IMR-90 (cell line): ENCODE measurements at regions not wholly inside any gene's neighbourhood (a gene's known extent, or its start where the extent isn't known, plus 50 kb on each side); places are given as distances from the start of the nearest gene placed in this dataset.

ENCODE experiments used
- ATAC-seq: fragments of 200-7000 bp; cut with Tn5 transposase; 2 replicates; pipeline ENCODE4 v1.9.1; 2020; ENCODE audit warnings: low read depth, mild to moderate bottlenecking, moderate library complexity
- BruUV-seq: library from RNA; stranded (reverse); fragments of 400-500 nt; replicated peaks from 2 replicates; lab custom pipeline; 2021; lab: Mats Ljungman, UMichigan
- CTCF ChIA-PET: fragments of 300-600 bp; formaldehyde crosslinking; extraction: SDS; loops from one replicate; lab custom pipeline; 2021; ENCODE audit warnings: antibody characterized with exemption; lab: Yijun Ruan, JAX
- POLR2A ChIA-PET: fragments of 300-600 bp; sonication (Branson Sonifier 250); formaldehyde crosslinking; loops from one replicate; lab custom pipeline; 2022; ENCODE audit warnings: antibody characterized with exemption; ENCODE audit not compliant: unreplicated experiment; lab: Charles Lee
- DNase-seq: peaks from one replicate; pipeline ENCODE4 v3.0.0; 2013
- H2AFZ ChIP-seq: replicated peaks from 2 replicates; pipeline ENCODE3; 2013; ENCODE audit warnings: low read length, mild to moderate bottlenecking; ENCODE audit not compliant: poor library complexity
- H2AK5ac ChIP-seq: 2 replicates; pipeline ENCODE4 v1.6.1; 2013; ENCODE audit warnings: low read depth, low read length, inconsistent platforms
- H2AK9ac ChIP-seq: replicated peaks from 2 replicates; pipeline ENCODE3; 2013; ENCODE audit warnings: mild to moderate bottlenecking, low read depth, low read length, moderate library complexity; ENCODE audit not compliant: poor library complexity
- H2BK120ac ChIP-seq: 2 replicates; pipeline ENCODE4 v1.6.1; 2013; ENCODE audit warnings: low read depth, low read length, inconsistent platforms
- H2BK15ac ChIP-seq: 3 replicates; pipeline ENCODE4 v1.6.1; 2013; ENCODE audit warnings: low read depth, low read length, inconsistent platforms
- H2BK20ac ChIP-seq: 2 replicates; pipeline ENCODE4 v1.6.1; 2013; ENCODE audit warnings: low read depth, mild to moderate bottlenecking, inconsistent platforms, low read length, moderate library complexity
- H2BK5ac ChIP-seq: 2 replicates; pipeline ENCODE4 v1.6.1; 2013; ENCODE audit warnings: mild to moderate bottlenecking, low read depth, low read length, inconsistent platforms; ENCODE audit not compliant: poor library complexity, severe bottlenecking
- H3K14ac ChIP-seq: replicated peaks from 2 replicates; pipeline ENCODE4 v1.6.1; 2013; ENCODE audit warnings: low read depth, low read length, inconsistent platforms
- H3K18ac ChIP-seq: 2 replicates; pipeline ENCODE4 v1.6.1; 2013; ENCODE audit warnings: low read depth, low read length, control low read depth
- H3K23ac ChIP-seq: 2 replicates; pipeline ENCODE4 v1.6.1; 2013; ENCODE audit warnings: low read depth, low read length, inconsistent platforms
- H3K27ac ChIP-seq: 2 replicates; pipeline ENCODE4 v1.5.1; 2013; ENCODE audit warnings: mild to moderate bottlenecking, control low read depth, low read length; ENCODE audit not compliant: insufficient read depth
- H3K27me3 ChIP-seq: 2 replicates; pipeline ENCODE4 v1.6.1; 2013; ENCODE audit warnings: low read length; ENCODE audit not compliant: control insufficient read depth, insufficient read depth
- H3K36me3 ChIP-seq: 2 replicates; pipeline ENCODE4 v1.6.1; 2013; ENCODE audit warnings: low read length, mixed read lengths; ENCODE audit not compliant: control insufficient read depth, insufficient read depth
- H3K4ac ChIP-seq: 2 replicates; pipeline ENCODE4 v1.6.1; 2013; ENCODE audit warnings: low read depth, low read length, inconsistent platforms
- H3K4me1 ChIP-seq: 2 replicates; pipeline ENCODE4 v1.6.1; 2013; ENCODE audit warnings: low read length, mixed read lengths; ENCODE audit not compliant: control insufficient read depth, insufficient read depth
- H3K4me2 ChIP-seq: 2 replicates; pipeline ENCODE4 v1.6.1; 2013; ENCODE audit warnings: low read depth, mild to moderate bottlenecking, control low read depth, low read length, moderate library complexity
- H3K4me3 ChIP-seq: 2 replicates; pipeline ENCODE4 v1.5.1; 2013; ENCODE audit warnings: low read depth, mild to moderate bottlenecking, control low read depth, low read length, moderate library complexity; ENCODE audit not compliant: insufficient read depth
- H3K56ac ChIP-seq: 2 replicates; pipeline ENCODE4 v1.6.1; 2013; ENCODE audit warnings: low read length, inconsistent platforms; ENCODE audit not compliant: insufficient read depth; ENCODE audit errors: extremely low read depth
- H3K79me1 ChIP-seq, 2 experiments: 2 replicates each; pipeline ENCODE4 v1.6.1; 2013; ENCODE audit warnings: low read length in 2 of 2, inconsistent platforms in 1 of 2, low read depth in 1 of 2
- H3K9ac ChIP-seq: 2 replicates; pipeline ENCODE4 v1.6.1; 2013; ENCODE audit warnings: low read depth, low read length, control low read depth
- H3K9me1 ChIP-seq: 2 replicates; pipeline ENCODE4 v1.6.1; 2013; ENCODE audit warnings: low read length, inconsistent platforms; ENCODE audit not compliant: insufficient read depth
- H3K9me3 ChIP-seq: 2 replicates; pipeline ENCODE4 v1.6.1; 2013; ENCODE audit warnings: low read length; ENCODE audit not compliant: control insufficient read depth, insufficient read depth
- H4K20me1 ChIP-seq: 2 replicates; pipeline ENCODE4 v1.6.1; 2013; ENCODE audit warnings: low read length, inconsistent platforms; ENCODE audit not compliant: insufficient read depth
- H4K5ac ChIP-seq: 2 replicates; pipeline ENCODE4 v1.6.1; 2013; ENCODE audit warnings: mild to moderate bottlenecking, low read depth, low read length, control low read depth
- H4K8ac ChIP-seq, 2 experiments: 2 replicates each; pipeline ENCODE4 v1.6.1; 2013; ENCODE audit warnings: low read depth in 2 of 2, low read length in 2 of 2, control low read depth in 1 of 2, inconsistent platforms in 1 of 2
- H4K91ac ChIP-seq: 2 replicates; pipeline ENCODE4 v1.6.1; 2013; ENCODE audit warnings: low read depth, low read length, inconsistent platforms; ENCODE audit not compliant: insufficient read depth
- BHLHE40 ChIP-seq: fragments of 150-350 bp; IDR thresholded peaks from 2 replicates; pipeline ENCODE4 v1.6.1; 2016; ENCODE audit warnings: mild to moderate bottlenecking, low read depth, low read length
- CEBPB ChIP-seq: IDR thresholded peaks from 2 replicates; pipeline ENCODE4 v1.6.1; 2012; ENCODE audit warnings: low read depth, low read length, improper control_type of control experiment
- CHD1 ChIP-seq: IDR thresholded peaks from 2 replicates; pipeline ENCODE4 v1.6.1; 2012; ENCODE audit warnings: low read depth, low read length, improper control_type of control experiment
- FOS ChIP-seq: fragments of 150-350 bp; IDR thresholded peaks from 2 replicates; pipeline ENCODE4 v1.6.1; 2016; ENCODE audit warnings: low read depth, low read length
- MAFK ChIP-seq: IDR thresholded peaks from 2 replicates; pipeline ENCODE4 v1.6.1; 2012; ENCODE audit warnings: low read depth, low read length, improper control_type of control experiment
- MXI1 ChIP-seq: IDR thresholded peaks from 2 replicates; pipeline ENCODE4 v1.6.1; 2012; ENCODE audit warnings: low read depth, mild to moderate bottlenecking, low read length, moderate library complexity, borderline replicate concordance
- POLR2A ChIP-seq: IDR thresholded peaks from 2 replicates; pipeline ENCODE4 v1.6.1; 2012; ENCODE audit warnings: mild to moderate bottlenecking, low read depth, low read length
- RAD21 ChIP-seq: IDR thresholded peaks from 2 replicates; pipeline ENCODE4 v1.6.1; 2012; ENCODE audit warnings: low read length, improper control_type of control experiment
- RCOR1 ChIP-seq: IDR thresholded peaks from 2 replicates; pipeline ENCODE4 v1.6.1; 2012; ENCODE audit warnings: mild to moderate bottlenecking, low read length, improper control_type of control experiment; ENCODE audit not compliant: insufficient replicate concordance
- RFX5 ChIP-seq: IDR thresholded peaks from 2 replicates; pipeline ENCODE4 v1.8.0; 2012; ENCODE audit warnings: low read depth, mild to moderate bottlenecking, low read length, moderate library complexity
- SMC3 ChIP-seq: fragments of 150-350 bp; IDR thresholded peaks from 2 replicates; pipeline ENCODE4 v1.6.1; 2016; ENCODE audit warnings: low read depth, mild to moderate bottlenecking, antibody characterized with exemption, low read length, moderate library complexity
- WGBS, 2 experiments: methylation state at CpG; one replicate each; pipeline versions ENCODE4 v1.1.5 to v1.1.7; 2013; ENCODE audit warnings: missing lambda C conversion rate in 2 of 2; ENCODE audit not compliant: insufficient read length in 1 of 2; ENCODE audit errors: extremely low coverage in 2 of 2; 5-methylcytosine and 5-hydroxymethylcytosine counted together
- dilution Hi-C: fragments of 300-500 bp; cut with HindIII; formaldehyde crosslinking; loops from one replicate; pipeline ENCODE4 v1.14.3; 2018; ENCODE audit warnings: low sequenced_read_pairs; ENCODE audit not compliant: unreplicated experiment
- in situ Hi-C: fragments of 300-500 bp; cut with MboI; formaldehyde crosslinking; loops from 3 replicates; pipeline ENCODE4 v1.14.3; 2019; ENCODE audit warnings: low sequenced_read_pairs, inconsistent platforms, mixed read lengths
- intact Hi-C: fragments of 100-400 bp; cut with micrococcal nuclease; formaldehyde crosslinking; loops from 2 replicates; pipeline ENCODE4 v1.10.0; 2022
- TF ChIP-seq, protein P1 (sequence below): fragments of 150-350 bp; IDR thresholded peaks from 2 replicates; pipeline ENCODE4 v1.6.1; 2017; ENCODE audit warnings: mild to moderate bottlenecking, antibody characterized with exemption, low read length, low read depth
- TF ChIP-seq, protein P2 (sequence below): fragments of 150-350 bp; IDR thresholded peaks from 2 replicates; pipeline ENCODE4 v1.6.1; 2016; ENCODE audit warnings: low read depth, mild to moderate bottlenecking, low read length, moderate library complexity, borderline replicate concordance
- TF ChIP-seq, protein P3 (sequence below): conservative IDR thresholded peaks from 2 replicates; pipeline ENCODE4 v1.5.1; 2012; ENCODE audit warnings: mild to moderate bottlenecking, low read depth, low read length, improper control_type of control experiment

DNA sequence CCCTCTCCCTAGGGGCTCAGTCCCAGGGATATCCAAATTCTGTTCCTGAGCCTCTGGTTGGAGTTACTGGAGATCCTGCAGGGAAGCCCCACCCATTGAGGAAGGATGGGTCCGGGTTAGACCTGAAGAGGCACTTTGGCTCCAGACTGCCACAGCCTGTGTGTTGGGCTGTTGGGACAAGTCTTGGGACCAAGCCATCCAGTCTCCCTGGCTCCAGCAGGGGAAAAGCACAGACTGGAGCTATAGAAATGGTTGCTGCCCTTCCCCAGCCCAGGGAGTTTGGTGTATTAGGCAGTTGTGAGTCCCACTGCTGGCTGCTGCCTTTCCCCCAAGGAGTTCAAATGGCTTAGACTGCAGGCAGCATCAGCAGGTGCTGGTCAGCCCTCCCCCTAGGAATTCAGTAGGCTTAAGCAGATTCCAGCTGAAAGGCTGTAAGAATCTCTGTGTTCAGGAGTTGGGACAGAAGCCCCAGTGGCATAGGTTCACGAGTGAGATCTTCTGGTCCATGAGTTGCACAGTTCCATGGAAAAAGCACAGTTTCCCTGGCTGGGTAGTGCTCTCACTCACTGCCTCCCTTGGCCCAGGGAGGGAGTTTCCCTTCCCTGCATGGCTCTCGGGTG, 344.0 kb upstream of the EPHA5 start:
- POLR2A ChIA-PET = no interaction called here
- H3K27me3 ChIP-seq = no peaks in the 10 kb centered on the region
- in situ Hi-C loops (no loop called here), dilution Hi-C loops (no loop called here), intact Hi-C loops (no loop called here)
- H2BK120ac ChIP-seq = no peak overlapping the region
- no peak overlapping the region for H3K27ac ChIP-seq
- H4K20me1 ChIP-seq = no peaks in the 10 kb centered on the region
- DNase-seq (no peak), ATAC-seq (no peak)
- CTCF ChIA-PET = no interaction called here
- no peak overlapping the region for H2AFZ ChIP-seq
- no peaks in the 10 kb centered on the region for H3K36me3 ChIP-seq
- BruUV-seq = no TSS peak
- H3K56ac ChIP-seq = no peak overlapping the region
- no peak overlapping the region for H4K5ac ChIP-seq
- no peak overlapping the region for H3K4ac ChIP-seq
- H2BK15ac ChIP-seq = no peak overlapping the region
- no peak overlapping the region for H4K8ac ChIP-seq
- TF ChIP-seq, protein P1, sequence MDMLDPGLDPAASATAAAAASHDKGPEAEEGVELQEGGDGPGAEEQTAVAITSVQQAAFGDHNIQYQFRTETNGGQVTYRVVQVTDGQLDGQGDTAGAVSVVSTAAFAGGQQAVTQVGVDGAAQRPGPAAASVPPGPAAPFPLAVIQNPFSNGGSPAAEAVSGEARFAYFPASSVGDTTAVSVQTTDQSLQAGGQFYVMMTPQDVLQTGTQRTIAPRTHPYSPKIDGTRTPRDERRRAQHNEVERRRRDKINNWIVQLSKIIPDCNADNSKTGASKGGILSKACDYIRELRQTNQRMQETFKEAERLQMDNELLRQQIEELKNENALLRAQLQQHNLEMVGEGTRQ = no peak
- TF ChIP-seq RFX5 (no peak), CEBPB (no peak), POLR2A (no peak), MAFK (no peak), RAD21 (no peak), SMC3 (no peak), FOS (no peak), MXI1 (no peak), BHLHE40 (no peak), CHD1 (no peak), RCOR1 (no peak)
- TF ChIP-seq, protein P2, sequence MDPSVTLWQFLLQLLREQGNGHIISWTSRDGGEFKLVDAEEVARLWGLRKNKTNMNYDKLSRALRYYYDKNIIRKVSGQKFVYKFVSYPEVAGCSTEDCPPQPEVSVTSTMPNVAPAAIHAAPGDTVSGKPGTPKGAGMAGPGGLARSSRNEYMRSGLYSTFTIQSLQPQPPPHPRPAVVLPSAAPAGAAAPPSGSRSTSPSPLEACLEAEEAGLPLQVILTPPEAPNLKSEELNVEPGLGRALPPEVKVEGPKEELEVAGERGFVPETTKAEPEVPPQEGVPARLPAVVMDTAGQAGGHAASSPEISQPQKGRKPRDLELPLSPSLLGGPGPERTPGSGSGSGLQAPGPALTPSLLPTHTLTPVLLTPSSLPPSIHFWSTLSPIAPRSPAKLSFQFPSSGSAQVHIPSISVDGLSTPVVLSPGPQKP = no peak
- TF ChIP-seq, protein P3, sequence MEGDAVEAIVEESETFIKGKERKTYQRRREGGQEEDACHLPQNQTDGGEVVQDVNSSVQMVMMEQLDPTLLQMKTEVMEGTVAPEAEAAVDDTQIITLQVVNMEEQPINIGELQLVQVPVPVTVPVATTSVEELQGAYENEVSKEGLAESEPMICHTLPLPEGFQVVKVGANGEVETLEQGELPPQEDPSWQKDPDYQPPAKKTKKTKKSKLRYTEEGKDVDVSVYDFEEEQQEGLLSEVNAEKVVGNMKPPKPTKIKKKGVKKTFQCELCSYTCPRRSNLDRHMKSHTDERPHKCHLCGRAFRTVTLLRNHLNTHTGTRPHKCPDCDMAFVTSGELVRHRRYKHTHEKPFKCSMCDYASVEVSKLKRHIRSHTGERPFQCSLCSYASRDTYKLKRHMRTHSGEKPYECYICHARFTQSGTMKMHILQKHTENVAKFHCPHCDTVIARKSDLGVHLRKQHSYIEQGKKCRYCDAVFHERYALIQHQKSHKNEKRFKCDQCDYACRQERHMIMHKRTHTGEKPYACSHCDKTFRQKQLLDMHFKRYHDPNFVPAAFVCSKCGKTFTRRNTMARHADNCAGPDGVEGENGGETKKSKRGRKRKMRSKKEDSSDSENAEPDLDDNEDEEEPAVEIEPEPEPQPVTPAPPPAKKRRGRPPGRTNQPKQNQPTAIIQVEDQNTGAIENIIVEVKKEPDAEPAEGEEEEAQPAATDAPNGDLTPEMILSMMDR = no peak
- no peak overlapping the region for H2BK5ac ChIP-seq
- peaks cover 11% of the 10 kb centered on the region for H3K9me3 ChIP-seq
- H2AK5ac ChIP-seq = no peak overlapping the region
- no peaks in the 10 kb centered on the region for H3K4me1 ChIP-seq
- H3K79me1 ChIP-seq = no peaks in the 10 kb centered on the region
- no peak overlapping the region for H3K4me2 ChIP-seq
- no peak overlapping the region for H3K23ac ChIP-seq
- no peak overlapping the region for H4K91ac ChIP-seq
- WGBS, 2 experiments = 0% methylated on average over 1 of the region's 3 CpGs; no CpG with 5 or more reads in 1 of the 2 experiments
- no peak overlapping the region for H3K9ac ChIP-seq
- no peak overlapping the region for H2BK20ac ChIP-seq
- H2AK9ac ChIP-seq = no peak overlapping the region
- no peak overlapping the region for H3K14ac ChIP-seq
- H3K9me1 ChIP-seq = no peaks in the 10 kb centered on the region
- H3K4me3 ChIP-seq = no peak overlapping the region
- no peak overlapping the region for H3K18ac ChIP-seq
